ENCODE measurements at regions not wholly inside any gene's neighbourhood (a gene's known extent, or its start where the extent isn't known, plus 50 kb on each side); places are given as distances from the start of the nearest gene placed in this dataset.

GRCh38 chr15:26477044-26477443, 295.8 kb downstream of the GABRB3 start:
- H3K4me1 ChIP-seq (ENCODE audit: low read length), result no peaks in the 10 kb centered on the region
- H3K9ac ChIP-seq (ENCODE audit: low read length), result no peak overlapping the region
- H3K4me2 ChIP-seq (ENCODE audit: low read length), result no peak overlapping the region
- H3K36me3 ChIP-seq (replicated peaks; ENCODE audit: low read depth, low read length), result no peaks in the 10 kb centered on the region
- no peak overlapping the region for H2AFZ ChIP-seq (ENCODE audit: low read depth, low read length)
- no peak overlapping the region for H3K27ac ChIP-seq (ENCODE audit: low read length)
- H3K9me3 ChIP-seq (ENCODE audit: insufficient read depth, low read length), result no peaks in the 10 kb centered on the region
- no peaks in the 10 kb centered on the region for H3K27me3 ChIP-seq (ENCODE audit: low read depth, low read length)
- H3K79me2 ChIP-seq (ENCODE audit: low read length), result no peaks in the 10 kb centered on the region
- H4K20me1 ChIP-seq (ENCODE audit: insufficient read depth, low read length), result no peaks in the 10 kb centered on the region
- TF ChIP-seq, protein P1, sequence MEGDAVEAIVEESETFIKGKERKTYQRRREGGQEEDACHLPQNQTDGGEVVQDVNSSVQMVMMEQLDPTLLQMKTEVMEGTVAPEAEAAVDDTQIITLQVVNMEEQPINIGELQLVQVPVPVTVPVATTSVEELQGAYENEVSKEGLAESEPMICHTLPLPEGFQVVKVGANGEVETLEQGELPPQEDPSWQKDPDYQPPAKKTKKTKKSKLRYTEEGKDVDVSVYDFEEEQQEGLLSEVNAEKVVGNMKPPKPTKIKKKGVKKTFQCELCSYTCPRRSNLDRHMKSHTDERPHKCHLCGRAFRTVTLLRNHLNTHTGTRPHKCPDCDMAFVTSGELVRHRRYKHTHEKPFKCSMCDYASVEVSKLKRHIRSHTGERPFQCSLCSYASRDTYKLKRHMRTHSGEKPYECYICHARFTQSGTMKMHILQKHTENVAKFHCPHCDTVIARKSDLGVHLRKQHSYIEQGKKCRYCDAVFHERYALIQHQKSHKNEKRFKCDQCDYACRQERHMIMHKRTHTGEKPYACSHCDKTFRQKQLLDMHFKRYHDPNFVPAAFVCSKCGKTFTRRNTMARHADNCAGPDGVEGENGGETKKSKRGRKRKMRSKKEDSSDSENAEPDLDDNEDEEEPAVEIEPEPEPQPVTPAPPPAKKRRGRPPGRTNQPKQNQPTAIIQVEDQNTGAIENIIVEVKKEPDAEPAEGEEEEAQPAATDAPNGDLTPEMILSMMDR (IDR thresholded peaks at IDR 0.05; ENCODE audit: low read depth, low read length), result no peak
- no peak for TF ChIP-seq EZH2phosphoT487 (IDR thresholded peaks at IDR 0.05; ENCODE audit: low read depth)
- no peak overlapping the region for H3K4me3 ChIP-seq (ENCODE audit: low read length)

- no peak overlapping the region for H2AFZ ChIP-seq (ENCODE audit: low read depth, low read length)
- no peaks in the 10 kb centered on the region for H3K9me3 ChIP-seq (ENCODE audit: insufficient read depth, low read length)
- no peak overlapping the region for H3K4me2 ChIP-seq (ENCODE audit: low read length)
These were observed 297.3 kb downstream of the GABRB3 start for GRCh38 chr15:26475554-26475953.

GRCh38 chr15:26472661-26473060, 300.2 kb downstream of the GABRB3 start:
- no peaks in the 10 kb centered on the region for H3K9me3 ChIP-seq (ENCODE audit: insufficient read depth, low read length)
- TF ChIP-seq, protein P1 (IDR thresholded peaks at IDR 0.05; ENCODE audit: low read depth, low read length), result no peak
- no peak for TF ChIP-seq EZH2phosphoT487 (IDR thresholded peaks at IDR 0.05; ENCODE audit: low read depth)
- no peaks in the 10 kb centered on the region for H3K79me2 ChIP-seq (ENCODE audit: low read length)
- H3K27me3 ChIP-seq (ENCODE audit: low read depth, low read length), result no peaks in the 10 kb centered on the region
- no peak overlapping the region for H2AFZ ChIP-seq (ENCODE audit: low read depth, low read length)
- no peak overlapping the region for H3K4me2 ChIP-seq (ENCODE audit: low read length)
- H3K27ac ChIP-seq (ENCODE audit: low read length), result no peak overlapping the region
- H4K20me1 ChIP-seq (ENCODE audit: insufficient read depth, low read length), result no peaks in the 10 kb centered on the region
- no peak overlapping the region for H3K9ac ChIP-seq (ENCODE audit: low read length)
- H3K4me1 ChIP-seq (ENCODE audit: low read length), result no peaks in the 10 kb centered on the region
- H3K4me3 ChIP-seq (ENCODE audit: low read length), result no peak overlapping the region
- H3K36me3 ChIP-seq (replicated peaks; ENCODE audit: low read depth, low read length), result no peaks in the 10 kb centered on the region

More at GRCh38 chr15:26475554-26475953, 297.3 kb downstream of the GABRB3 start:
- H3K4me1 ChIP-seq (ENCODE audit: low read length), result no peaks in the 10 kb centered on the region
- H3K27me3 ChIP-seq (ENCODE audit: low read depth, low read length), result no peaks in the 10 kb centered on the region
- H4K20me1 ChIP-seq (ENCODE audit: insufficient read depth, low read length), result no peaks in the 10 kb centered on the region
- H3K9ac ChIP-seq (ENCODE audit: low read length), result no peak overlapping the region
- TF ChIP-seq EZH2phosphoT487 (IDR thresholded peaks at IDR 0.05; ENCODE audit: low read depth), result no peak
- TF ChIP-seq, protein P1 (IDR thresholded peaks at IDR 0.05; ENCODE audit: low read depth, low read length), result no peak
- H3K79me2 ChIP-seq (ENCODE audit: low read length), result no peaks in the 10 kb centered on the region
- H3K4me3 ChIP-seq (ENCODE audit: low read length), result no peak overlapping the region
- H3K27ac ChIP-seq (ENCODE audit: low read length), result no peak overlapping the region
- H3K36me3 ChIP-seq (replicated peaks; ENCODE audit: low read depth, low read length), result no peaks in the 10 kb centered on the region

- Histone ChIP-seq H3K9me3 (ENCODE audit: insufficient read depth, low read length) (no peaks in the 10 kb centered on the region), H3K4me1 (ENCODE audit: low read length) (no peaks in the 10 kb centered on the region), H3K79me2 (ENCODE audit: low read length) (no peaks in the 10 kb centered on the region), H3K9ac (ENCODE audit: low read length) (no peak overlapping the region), H2AFZ (ENCODE audit: low read depth, low read length) (no peak overlapping the region), H3K27me3 (ENCODE audit: low read depth, low read length) (no peaks in the 10 kb centered on the region), H3K4me2 (ENCODE audit: low read length) (no peak overlapping the region), H3K27ac (ENCODE audit: low read length) (no peak overlapping the region), H3K4me3 (ENCODE audit: low read length) (no peak overlapping the region), H4K20me1 (ENCODE audit: insufficient read depth, low read length) (no peaks in the 10 kb centered on the region), H3K36me3 (replicated peaks; ENCODE audit: low read depth, low read length) (no peaks in the 10 kb centered on the region)
- TF ChIP-seq, protein P1 (IDR thresholded peaks at IDR 0.05; ENCODE audit: low read depth, low read length), result no peak
- no peak for TF ChIP-seq EZH2phosphoT487 (IDR thresholded peaks at IDR 0.05; ENCODE audit: low read depth)
These were observed 310.8 kb downstream of the GABRB3 start for GRCh38 chr15:26461847-26462608.

Measured in OCI-LY3 (cell line).